ENCODE measurements at regions not wholly inside any gene's neighbourhood (a gene's known extent, or its start where the extent isn't known, plus 50 kb on each side); places are given as distances from the start of the nearest gene placed in this dataset.

DNA sequence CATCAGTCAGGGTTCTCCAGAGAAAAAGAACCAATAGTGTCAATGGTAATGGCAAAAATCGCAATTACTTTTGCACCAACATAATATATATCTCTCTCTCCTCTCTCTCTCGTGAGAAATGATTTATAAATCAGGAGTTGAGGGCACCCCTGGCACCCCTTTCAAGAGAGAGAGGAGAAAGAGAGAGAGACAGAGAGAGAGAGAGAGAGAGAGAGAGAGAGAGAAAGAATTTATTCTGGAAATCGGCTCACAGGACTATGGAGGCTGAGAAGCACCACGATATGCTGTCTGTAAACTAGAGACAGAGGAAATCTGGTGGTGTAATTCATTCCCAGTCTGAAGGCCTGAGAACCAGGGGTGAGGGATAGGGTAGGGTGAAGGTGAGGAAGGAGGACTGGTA lies 201.9 kb upstream of the MAP3K7 start:
- Histone ChIP-seq H3K9me3 (ENCODE audit: control insufficient read depth in 4 of 4, low read length in 3 of 4) (no peaks in the 10 kb centered on the region), H3K4me3 (ENCODE audit: low read depth in 1 of 3, low read length in 3 of 3) (no peak overlapping the region), H3K4me1 (ENCODE audit: control insufficient read depth in 4 of 4, insufficient read depth in 4 of 4, low read length in 3 of 4) (no peaks in the 10 kb centered on the region), H3K9ac (ENCODE audit: low read depth in 1 of 2, low read length in 2 of 2) (no peak overlapping the region), H3K36me3 (ENCODE audit: control insufficient read depth in 4 of 4, insufficient read depth in 3 of 4, low read depth in 1 of 4, low read length in 3 of 4) (no peaks in the 10 kb centered on the region), H3K27me3 (ENCODE audit: control insufficient read depth in 4 of 4, insufficient read depth in 4 of 4, low read length in 3 of 4) (peaks cover 0 to 1% (median 0%) of the 10 kb centered on the region in 4 donors), H3K27ac (ENCODE audit: low read depth in 1 of 2, low read length in 2 of 2) (no peak overlapping the region)
- DNase-seq (ENCODE audit: low spot score), result no peak
- 73% methylated on average over 4 of the region's 4 CpGs for WGBS
- TF ChIP-seq YY1 (IDR thresholded peaks at IDR 0.05), result no peak
- TF ChIP-seq RAD21 (IDR thresholded peaks at IDR 0.05), result no peak
- TF ChIP-seq, protein P1, sequence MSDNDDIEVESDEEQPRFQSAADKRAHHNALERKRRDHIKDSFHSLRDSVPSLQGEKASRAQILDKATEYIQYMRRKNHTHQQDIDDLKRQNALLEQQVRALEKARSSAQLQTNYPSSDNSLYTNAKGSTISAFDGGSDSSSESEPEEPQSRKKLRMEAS (IDR thresholded peaks at IDR 0.05), result no peak
- TF ChIP-seq HNF4A (conservative IDR thresholded peaks at IDR 0.05), result no peak
- TF ChIP-seq HNF4G (IDR thresholded peaks at IDR 0.05), result no peak
- no peak for TF ChIP-seq FOXA1 (IDR thresholded peaks at IDR 0.05)
- TF ChIP-seq, protein P2, sequence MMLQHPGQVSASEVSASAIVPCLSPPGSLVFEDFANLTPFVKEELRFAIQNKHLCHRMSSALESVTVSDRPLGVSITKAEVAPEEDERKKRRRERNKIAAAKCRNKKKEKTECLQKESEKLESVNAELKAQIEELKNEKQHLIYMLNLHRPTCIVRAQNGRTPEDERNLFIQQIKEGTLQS (IDR thresholded peaks at IDR 0.05), result no peak
- no peak for TF ChIP-seq EGR1 (IDR thresholded peaks at IDR 0.05; ENCODE audit: low read depth in 2 of 2)
- no peak for TF ChIP-seq RXRA (IDR thresholded peaks at IDR 0.05)
- TF ChIP-seq TAF1 (conservative IDR thresholded peaks at IDR 0.05), result no peak
- TF ChIP-seq, protein P3, sequence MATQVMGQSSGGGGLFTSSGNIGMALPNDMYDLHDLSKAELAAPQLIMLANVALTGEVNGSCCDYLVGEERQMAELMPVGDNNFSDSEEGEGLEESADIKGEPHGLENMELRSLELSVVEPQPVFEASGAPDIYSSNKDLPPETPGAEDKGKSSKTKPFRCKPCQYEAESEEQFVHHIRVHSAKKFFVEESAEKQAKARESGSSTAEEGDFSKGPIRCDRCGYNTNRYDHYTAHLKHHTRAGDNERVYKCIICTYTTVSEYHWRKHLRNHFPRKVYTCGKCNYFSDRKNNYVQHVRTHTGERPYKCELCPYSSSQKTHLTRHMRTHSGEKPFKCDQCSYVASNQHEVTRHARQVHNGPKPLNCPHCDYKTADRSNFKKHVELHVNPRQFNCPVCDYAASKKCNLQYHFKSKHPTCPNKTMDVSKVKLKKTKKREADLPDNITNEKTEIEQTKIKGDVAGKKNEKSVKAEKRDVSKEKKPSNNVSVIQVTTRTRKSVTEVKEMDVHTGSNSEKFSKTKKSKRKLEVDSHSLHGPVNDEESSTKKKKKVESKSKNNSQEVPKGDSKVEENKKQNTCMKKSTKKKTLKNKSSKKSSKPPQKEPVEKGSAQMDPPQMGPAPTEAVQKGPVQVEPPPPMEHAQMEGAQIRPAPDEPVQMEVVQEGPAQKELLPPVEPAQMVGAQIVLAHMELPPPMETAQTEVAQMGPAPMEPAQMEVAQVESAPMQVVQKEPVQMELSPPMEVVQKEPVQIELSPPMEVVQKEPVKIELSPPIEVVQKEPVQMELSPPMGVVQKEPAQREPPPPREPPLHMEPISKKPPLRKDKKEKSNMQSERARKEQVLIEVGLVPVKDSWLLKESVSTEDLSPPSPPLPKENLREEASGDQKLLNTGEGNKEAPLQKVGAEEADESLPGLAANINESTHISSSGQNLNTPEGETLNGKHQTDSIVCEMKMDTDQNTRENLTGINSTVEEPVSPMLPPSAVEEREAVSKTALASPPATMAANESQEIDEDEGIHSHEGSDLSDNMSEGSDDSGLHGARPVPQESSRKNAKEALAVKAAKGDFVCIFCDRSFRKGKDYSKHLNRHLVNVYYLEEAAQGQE (IDR thresholded peaks at IDR 0.05), result no peak
- TF ChIP-seq, protein P4, sequence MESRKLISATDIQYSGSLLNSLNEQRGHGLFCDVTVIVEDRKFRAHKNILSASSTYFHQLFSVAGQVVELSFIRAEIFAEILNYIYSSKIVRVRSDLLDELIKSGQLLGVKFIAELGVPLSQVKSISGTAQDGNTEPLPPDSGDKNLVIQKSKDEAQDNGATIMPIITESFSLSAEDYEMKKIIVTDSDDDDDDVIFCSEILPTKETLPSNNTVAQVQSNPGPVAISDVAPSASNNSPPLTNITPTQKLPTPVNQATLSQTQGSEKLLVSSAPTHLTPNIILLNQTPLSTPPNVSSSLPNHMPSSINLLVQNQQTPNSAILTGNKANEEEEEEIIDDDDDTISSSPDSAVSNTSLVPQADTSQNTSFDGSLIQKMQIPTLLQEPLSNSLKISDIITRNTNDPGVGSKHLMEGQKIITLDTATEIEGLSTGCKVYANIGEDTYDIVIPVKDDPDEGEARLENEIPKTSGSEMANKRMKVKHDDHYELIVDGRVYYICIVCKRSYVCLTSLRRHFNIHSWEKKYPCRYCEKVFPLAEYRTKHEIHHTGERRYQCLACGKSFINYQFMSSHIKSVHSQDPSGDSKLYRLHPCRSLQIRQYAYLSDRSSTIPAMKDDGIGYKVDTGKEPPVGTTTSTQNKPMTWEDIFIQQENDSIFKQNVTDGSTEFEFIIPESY (IDR thresholded peaks at IDR 0.05), result no peak
- no peak for TF ChIP-seq FOXA2 (IDR thresholded peaks at IDR 0.05)
- TF ChIP-seq GABPA (IDR thresholded peaks at IDR 0.05 in 1 of 2, conservative IDR thresholded peaks at IDR 0.05 in 1 of 2), result no peak
- no peak for TF ChIP-seq NR2F2 (IDR thresholded peaks at IDR 0.05)
- TF ChIP-seq, protein P5, sequence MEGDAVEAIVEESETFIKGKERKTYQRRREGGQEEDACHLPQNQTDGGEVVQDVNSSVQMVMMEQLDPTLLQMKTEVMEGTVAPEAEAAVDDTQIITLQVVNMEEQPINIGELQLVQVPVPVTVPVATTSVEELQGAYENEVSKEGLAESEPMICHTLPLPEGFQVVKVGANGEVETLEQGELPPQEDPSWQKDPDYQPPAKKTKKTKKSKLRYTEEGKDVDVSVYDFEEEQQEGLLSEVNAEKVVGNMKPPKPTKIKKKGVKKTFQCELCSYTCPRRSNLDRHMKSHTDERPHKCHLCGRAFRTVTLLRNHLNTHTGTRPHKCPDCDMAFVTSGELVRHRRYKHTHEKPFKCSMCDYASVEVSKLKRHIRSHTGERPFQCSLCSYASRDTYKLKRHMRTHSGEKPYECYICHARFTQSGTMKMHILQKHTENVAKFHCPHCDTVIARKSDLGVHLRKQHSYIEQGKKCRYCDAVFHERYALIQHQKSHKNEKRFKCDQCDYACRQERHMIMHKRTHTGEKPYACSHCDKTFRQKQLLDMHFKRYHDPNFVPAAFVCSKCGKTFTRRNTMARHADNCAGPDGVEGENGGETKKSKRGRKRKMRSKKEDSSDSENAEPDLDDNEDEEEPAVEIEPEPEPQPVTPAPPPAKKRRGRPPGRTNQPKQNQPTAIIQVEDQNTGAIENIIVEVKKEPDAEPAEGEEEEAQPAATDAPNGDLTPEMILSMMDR (IDR thresholded peaks at IDR 0.05; ENCODE audit: low read depth, low read length, missing input control), result no peak
- TF ChIP-seq SP1 (IDR thresholded peaks at IDR 0.05), result no peak

DNA sequence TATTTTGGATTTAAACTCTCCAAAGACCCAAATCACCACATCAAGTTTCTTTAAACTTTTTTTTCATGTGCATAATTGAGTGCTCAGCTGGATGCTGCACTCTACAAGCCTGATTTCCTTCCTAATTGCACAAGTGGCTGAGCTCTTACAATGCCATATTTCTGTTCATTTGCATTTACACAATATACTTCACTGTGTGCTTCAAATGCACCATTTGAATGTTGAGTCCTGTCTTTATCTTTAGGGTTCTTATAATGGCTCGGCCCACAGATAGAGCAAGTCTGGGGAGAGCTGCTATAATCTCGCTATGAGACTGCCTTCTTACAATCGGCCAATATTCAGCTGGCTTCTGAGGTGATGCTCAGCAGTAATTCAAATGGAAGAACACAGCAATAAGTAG lies 200.6 kb upstream of the MAP3K7 start:
- no peak overlapping the region for H3K9ac ChIP-seq (ENCODE audit: low read depth in 1 of 2, low read length in 2 of 2)
- H3K27me3 ChIP-seq (ENCODE audit: control insufficient read depth in 4 of 4, insufficient read depth in 4 of 4, low read length in 3 of 4), result peaks cover 0 to 2% (median 0%) of the 10 kb centered on the region in 4 donors
- no peaks in the 10 kb centered on the region for H3K36me3 ChIP-seq (ENCODE audit: control insufficient read depth in 4 of 4, insufficient read depth in 3 of 4, low read depth in 1 of 4, low read length in 3 of 4)
- H3K4me1 ChIP-seq (ENCODE audit: control insufficient read depth in 4 of 4, insufficient read depth in 4 of 4, low read length in 3 of 4), result no peaks in the 10 kb centered on the region
- no peak for DNase-seq (ENCODE audit: low spot score)
- H3K9me3 ChIP-seq (ENCODE audit: control insufficient read depth in 4 of 4, low read length in 3 of 4), result no peaks in the 10 kb centered on the region
- 62% methylated on average over 3 of the region's 3 CpGs for WGBS
- TF ChIP-seq NR2F2 (IDR thresholded peaks at IDR 0.05) (no peak), FOXA2 (IDR thresholded peaks at IDR 0.05) (no peak), TAF1 (conservative IDR thresholded peaks at IDR 0.05) (no peak), FOXA1 (IDR thresholded peaks at IDR 0.05) (no peak), JUND (IDR thresholded peaks at IDR 0.05) (no peak), YY1 (IDR thresholded peaks at IDR 0.05) (no peak), HNF4G (IDR thresholded peaks at IDR 0.05) (no peak), GABPA (IDR thresholded peaks at IDR 0.05 in 1 of 2, conservative IDR thresholded peaks at IDR 0.05 in 1 of 2) (no peak)
- TF ChIP-seq, protein P4 (IDR thresholded peaks at IDR 0.05), result no peak
- TF ChIP-seq, protein P1 (IDR thresholded peaks at IDR 0.05), result no peak
- TF ChIP-seq, protein P2 (IDR thresholded peaks at IDR 0.05), result no peak
- H3K27ac ChIP-seq (ENCODE audit: low read depth in 1 of 2, low read length in 2 of 2), result no peak overlapping the region
- H3K4me3 ChIP-seq (ENCODE audit: low read depth in 1 of 3, low read length in 3 of 3), result no peak overlapping the region

Measured in liver (tissue), 8 donors.